Renal cortical epithelial cell (primary cell): ENCODE measurements at regions not wholly inside any gene's neighbourhood (a gene's known extent, or its start where the extent isn't known, plus 50 kb on each side); places are given as distances from the start of the nearest gene placed in this dataset.

ENCODE experiments used
- DNase-seq: peaks from one replicate; pipeline ENCODE4 v3.0.0-alpha.2; 2011; ENCODE audit warnings: low read depth

DNA sequence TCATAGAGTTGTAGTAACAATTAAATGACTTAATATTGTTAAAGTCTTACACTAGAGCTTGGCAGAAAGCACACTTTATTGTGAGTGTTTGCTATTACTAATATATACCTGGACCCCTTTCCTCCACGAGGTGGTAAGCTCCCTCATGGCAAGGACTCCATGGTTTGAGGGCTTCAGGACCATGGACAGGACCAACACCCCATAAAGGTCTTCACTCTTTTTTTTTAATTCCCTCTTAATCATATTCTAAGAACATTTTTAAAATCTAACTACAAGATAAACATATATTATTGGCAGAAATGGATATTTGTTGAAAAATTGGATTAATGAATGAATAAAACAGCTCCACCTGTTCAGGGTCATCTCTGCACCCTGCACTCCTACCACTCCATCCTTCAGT, 154.5 kb downstream of the CBLN1 start:
- no peak for DNase-seq

DNA sequence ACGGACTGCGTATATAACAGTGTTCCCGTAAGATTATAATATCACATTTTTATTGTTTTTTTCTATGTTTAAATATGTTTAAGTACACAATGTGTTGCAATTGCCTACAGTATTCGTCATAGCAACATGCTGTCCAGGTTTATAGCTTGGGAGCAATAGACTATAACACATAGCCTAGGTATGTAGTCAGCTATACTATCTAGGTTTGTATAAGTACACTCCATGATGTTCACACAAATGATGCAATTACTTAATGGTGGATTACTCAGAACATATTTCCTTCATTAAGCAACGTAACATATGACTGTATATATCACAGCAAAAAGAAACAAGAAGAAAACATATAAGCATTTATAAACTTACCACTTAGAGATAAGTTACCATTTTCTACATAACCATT, 160.0 kb downstream of the CBLN1 start:
- no peak for DNase-seq

GRCh38 chr16:49120631-49121030, 161.0 kb downstream of the CBLN1 start:
- no peak for DNase-seq

- no peak for DNase-seq
Observed at GRCh38 chr16:49116873-49117272, 164.8 kb downstream of the CBLN1 start.

GRCh38 chr16:49115956-49116355, 165.7 kb downstream of the CBLN1 start:
- no peak for DNase-seq

DNA sequence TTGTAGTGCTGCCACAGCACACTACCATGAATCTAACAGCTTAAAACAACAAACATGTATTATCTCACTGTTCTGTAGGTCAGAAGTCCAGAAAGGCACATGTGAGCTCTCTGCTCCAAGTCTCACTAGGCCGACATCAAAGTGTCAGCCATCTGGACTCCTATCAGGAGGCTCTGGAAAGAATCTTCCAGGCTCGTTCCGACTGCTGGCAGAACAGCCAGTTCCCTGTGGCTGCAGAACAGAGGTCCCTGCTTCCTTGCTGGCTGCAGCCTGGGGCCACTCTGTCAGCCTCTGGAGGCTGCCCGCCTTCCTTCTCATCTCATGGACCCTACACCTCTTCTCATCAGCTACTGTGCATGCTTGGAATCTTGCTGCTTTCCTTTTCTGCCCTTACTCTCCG, 168.9 kb downstream of the CBLN1 start:
- DNase-seq = no peak

- DNase-seq = no peak
Observed at GRCh38 chr16:49111351-49111750, 170.3 kb downstream of the CBLN1 start.

- no peak for DNase-seq
Observed at GRCh38 chr16:49108611-49109010, 173.0 kb downstream of the CBLN1 start.

- no peak for DNase-seq
Observed at GRCh38 chr16:49103298-49103697, 178.3 kb downstream of the CBLN1 start.

DNA sequence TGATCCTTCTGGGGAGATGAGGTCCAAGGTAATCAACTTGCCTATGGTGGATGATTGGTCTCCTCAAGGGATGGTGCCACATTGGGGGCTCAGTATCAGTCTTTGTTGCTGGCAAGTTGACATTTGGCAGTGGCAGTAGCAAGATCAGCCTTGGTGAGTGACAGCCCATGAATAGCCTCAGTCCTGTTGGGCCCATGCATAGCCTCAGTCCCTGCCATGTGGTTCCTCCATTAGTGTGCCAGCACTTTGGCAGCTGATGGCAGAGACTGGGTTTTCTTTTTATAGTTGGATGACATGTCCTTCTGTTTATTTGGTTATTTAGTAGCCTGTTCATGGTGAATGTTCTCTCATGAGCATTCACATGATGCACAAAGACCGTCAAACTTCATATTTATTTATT, 179.6 kb downstream of the CBLN1 start:
- no peak for DNase-seq

- DNase-seq = no peak
Observed at GRCh38 chr16:49100366-49100765, 181.3 kb downstream of the CBLN1 start.

DNA sequence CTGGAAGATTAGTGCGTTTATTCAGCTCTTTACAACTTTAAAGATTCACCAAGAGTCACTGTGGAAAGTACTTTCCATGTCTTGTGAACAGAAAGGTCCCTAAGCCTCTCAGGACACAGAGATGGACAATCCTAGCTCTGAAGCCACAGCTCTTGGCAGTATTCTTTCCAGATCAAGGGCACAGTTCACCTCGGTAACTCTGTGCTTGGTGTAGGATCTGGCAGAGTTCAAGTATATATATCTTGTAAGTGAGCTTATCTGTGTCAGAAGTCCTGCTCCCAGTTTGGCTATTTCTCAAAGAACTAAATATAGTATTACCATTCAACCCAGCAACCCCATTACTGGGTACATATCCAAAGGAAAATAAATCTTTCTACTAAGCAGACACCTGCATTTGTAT, 183.7 kb downstream of the CBLN1 start:
- no peak for DNase-seq

GRCh38 chr16:49096176-49096945, 185.3 kb downstream of the CBLN1 start:
- DNase-seq = no peak

DNA sequence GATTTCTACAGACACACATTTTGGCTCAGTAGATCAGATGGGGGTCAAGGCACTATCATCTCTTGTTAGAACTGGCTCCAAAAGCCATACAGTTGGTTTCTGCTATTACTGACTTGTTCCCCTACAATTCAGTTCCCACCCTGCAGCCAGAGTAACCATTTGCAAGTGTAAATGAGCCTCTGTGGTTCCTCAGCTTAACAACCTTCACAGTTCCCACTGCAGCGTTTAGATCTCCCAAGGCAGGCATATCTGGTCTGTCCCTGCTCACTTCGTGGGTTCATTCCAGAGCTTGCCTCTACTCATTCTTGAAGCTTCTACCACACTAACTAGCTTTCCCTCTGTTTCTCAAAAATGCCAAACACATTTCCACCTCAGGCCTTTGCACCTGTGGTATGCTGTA, 186.1 kb downstream of the CBLN1 start:
- DNase-seq = no peak

DNA sequence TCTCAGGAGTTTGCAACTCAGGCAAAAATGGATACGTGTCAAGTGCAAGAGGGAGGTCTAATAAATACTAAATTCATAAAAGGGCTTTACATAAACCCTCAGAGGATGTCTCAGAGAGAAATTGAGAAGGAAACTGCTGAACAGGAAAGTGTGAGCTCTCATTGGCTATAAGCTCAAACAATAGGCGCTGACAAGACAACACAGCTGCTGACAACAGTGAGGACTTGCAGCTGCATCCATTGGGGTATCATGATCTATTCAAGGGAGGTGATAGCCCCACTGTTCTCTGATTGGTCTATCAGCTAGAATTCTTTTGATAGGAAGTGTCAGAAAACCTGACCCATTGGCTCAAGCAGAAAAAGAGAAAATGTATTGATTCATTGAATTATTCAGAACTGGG, 187.2 kb downstream of the CBLN1 start:
- no peak for DNase-seq

DNA sequence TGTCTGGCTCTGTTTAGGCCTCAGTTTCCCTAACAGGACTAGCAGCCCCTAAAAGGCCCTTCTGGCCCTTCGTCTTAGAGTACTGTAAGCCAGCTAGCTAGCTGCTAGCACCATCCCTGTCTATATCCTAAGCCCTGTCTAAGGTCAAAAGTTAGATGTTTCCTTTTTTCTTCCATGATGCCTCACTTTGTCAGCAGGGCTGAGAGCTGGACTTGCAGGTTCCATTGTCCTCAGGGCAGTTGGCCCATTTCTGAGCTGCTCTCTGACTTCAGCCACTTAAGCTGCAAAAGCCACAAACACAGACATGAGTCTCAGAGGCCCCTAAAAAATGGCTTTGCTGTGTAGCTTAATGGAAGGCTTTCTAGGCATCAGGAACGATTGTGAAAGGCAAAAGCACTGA, 187.7 kb downstream of the CBLN1 start:
- DNase-seq = no peak

GRCh38 chr16:49092704-49093103, 188.9 kb downstream of the CBLN1 start:
- no peak for DNase-seq

- DNase-seq = no peak
Observed at GRCh38 chr16:49089533-49089932, 192.1 kb downstream of the CBLN1 start.

DNA sequence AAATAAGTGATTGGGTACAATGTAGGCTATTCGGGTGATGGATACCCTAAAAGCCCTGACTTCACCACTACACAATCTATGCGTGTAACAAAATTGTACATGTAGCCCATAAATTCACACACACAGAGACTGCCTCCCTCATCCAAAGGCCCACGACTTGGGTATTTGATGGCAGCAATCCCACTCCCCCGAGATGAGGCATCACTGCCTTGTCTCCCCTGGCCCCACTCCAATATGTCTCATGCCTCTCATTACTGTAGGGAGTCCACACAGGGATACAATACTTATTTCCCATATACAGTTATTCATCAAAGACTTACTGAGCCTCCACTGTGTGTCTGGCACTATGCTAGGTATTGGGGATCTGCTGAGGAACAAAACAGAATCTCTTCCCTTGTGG, 192.6 kb downstream of the CBLN1 start:
- no peak for DNase-seq

GRCh38 chr16:49085686-49086085, 196.0 kb downstream of the CBLN1 start:
- no peak for DNase-seq

GRCh38 chr16:49084628-49085390, 196.8 kb downstream of the CBLN1 start:
- no peak for DNase-seq

DNA sequence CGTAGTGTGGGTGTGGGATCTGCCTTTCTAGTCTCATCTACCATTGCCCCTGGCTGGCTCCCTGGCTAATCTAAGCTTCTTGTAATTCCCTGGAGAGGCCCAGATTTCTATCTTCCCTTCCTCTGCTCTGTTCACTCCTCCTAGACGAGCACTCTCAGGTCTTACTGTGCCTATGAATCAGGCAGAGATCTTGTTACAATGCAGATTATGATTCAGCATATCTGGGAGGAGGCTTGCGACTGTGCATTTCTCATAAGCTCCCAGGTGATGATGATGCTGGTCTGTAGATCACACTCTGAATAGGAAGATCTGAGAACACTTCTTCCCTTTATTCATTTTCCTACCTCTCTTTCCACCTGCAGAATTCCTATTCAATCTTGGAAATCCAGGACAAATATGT, 200.1 kb downstream of the CBLN1 start:
- no peak for DNase-seq

DNA sequence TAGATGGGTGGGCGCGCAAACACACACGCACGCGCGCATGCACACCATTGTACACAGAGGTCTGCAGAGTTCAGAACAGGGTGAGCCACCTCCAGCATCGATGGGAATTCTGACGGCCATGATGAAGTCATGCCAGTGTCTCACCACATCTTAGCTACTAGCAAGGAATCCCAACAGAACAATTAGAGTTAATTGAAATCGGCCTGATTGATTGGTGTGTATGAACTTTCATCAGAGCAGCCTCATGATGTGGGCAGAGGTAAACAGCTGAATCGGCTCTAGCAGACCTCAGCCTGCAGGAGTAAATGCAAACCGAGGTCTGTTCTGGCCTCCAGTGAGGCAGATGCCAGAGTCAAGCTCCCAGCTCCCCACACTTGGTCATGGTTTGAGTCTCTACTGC, 200.6 kb downstream of the CBLN1 start:
- no peak for DNase-seq

GRCh38 chr16:49078571-49078970, 203.1 kb downstream of the CBLN1 start:
- DNase-seq = no peak
